ENCODE measurements at regions not wholly inside any gene's neighbourhood (a gene's known extent, or its start where the extent isn't known, plus 50 kb on each side); places are given as distances from the start of the nearest gene placed in this dataset.
"Not testable (repeated sequence)": the region's sequence is repeated elsewhere in the genome, so short reads cannot be mapped to it uniquely, and the experiment has no call there.

GRCh38 chr11:82043316-82043715 lies 690.3 kb downstream of the FAM181B start:
- no peak for DNase-seq

- DNase-seq: no peak
Observed at GRCh38 chr11:82041764-82042163, 691.9 kb downstream of the FAM181B start.

GRCh38 chr11:82038154-82038553 lies 695.5 kb downstream of the FAM181B start:
- no peak for DNase-seq

GRCh38 chr11:82034527-82034926 lies 699.1 kb downstream of the FAM181B start:
- no peak for DNase-seq

GRCh38 chr11:82027335-82027734 lies 706.3 kb downstream of the FAM181B start:
- not testable (repeated sequence) for DNase-seq

- DNase-seq: no peak
Observed at GRCh38 chr11:82024760-82025159, 708.9 kb downstream of the FAM181B start.

- no peak for DNase-seq
Observed at GRCh38 chr11:82012276-82012675, 721.4 kb downstream of the FAM181B start.

GRCh38 chr11:82009133-82009532 lies 724.5 kb downstream of the FAM181B start:
- no peak for DNase-seq

- DNase-seq: no peak
Observed at GRCh38 chr11:82007521-82007920, 726.1 kb downstream of the FAM181B start.

GRCh38 chr11:82004537-82005213 lies 729.0 kb downstream of the FAM181B start:
- no peak for DNase-seq

GRCh38 chr11:82003671-82004515 lies 729.8 kb downstream of the FAM181B start:
- DNase-seq: no peak

GRCh38 chr11:82003024-82003423 lies 730.6 kb downstream of the FAM181B start:
- DNase-seq: no peak

GRCh38 chr11:81995889-81996288 lies 737.8 kb downstream of the FAM181B start:
- DNase-seq: no peak

GRCh38 chr11:81993755-81994154 lies 739.9 kb downstream of the FAM181B start:
- no peak for DNase-seq

GRCh38 chr11:81990659-81991443 lies 742.8 kb downstream of the FAM181B start:
- no peak for DNase-seq

GRCh38 chr11:81989093-81989492 lies 744.6 kb downstream of the FAM181B start:
- DNase-seq: peak; percentile 28

GRCh38 chr11:81987829-81988472 lies 745.7 kb downstream of the FAM181B start:
- no peak for DNase-seq

GRCh38 chr11:81986556-81987161 lies 747.0 kb downstream of the FAM181B start:
- DNase-seq: no peak

- no peak for DNase-seq
Observed at GRCh38 chr11:81979448-81979847, 754.2 kb downstream of the FAM181B start.

- DNase-seq: no peak
Observed at GRCh38 chr11:81975261-81975900, 758.3 kb downstream of the FAM181B start.

- DNase-seq: no peak
Observed at GRCh38 chr11:81970886-81971285, 762.8 kb downstream of the FAM181B start.

- DNase-seq: no peak
Observed at GRCh38 chr11:81967242-81967641, 766.4 kb downstream of the FAM181B start.
